Tibial nerve (tissue), 3 donors: ENCODE measurements at regions not wholly inside any gene's neighbourhood (a gene's known extent, or its start where the extent isn't known, plus 50 kb on each side); places are given as distances from the start of the nearest gene placed in this dataset.

Experiments used
- CTCF ChIP-seq, 5 experiments: fragments of 200-600 bp in 3 of 5; fragments of 450-650 bp in 2 of 5; sonication (generic) in 3 of 5; IDR thresholded peaks; one replicate each; pipeline ENCODE4 v1.5.1; 2016 to 2019; ENCODE audit warnings: antibody characterized with exemption in 5 of 5, mild to moderate bottlenecking in 3 of 5, moderate library complexity in 2 of 5
- POLR2A ChIP-seq, 2 donors: fragments of 450-650 bp; IDR thresholded peaks; one replicate each; pipeline ENCODE4 v1.6.1; 2017; ENCODE audit warnings: antibody characterized with exemption in 2 of 2, mild to moderate bottlenecking in 2 of 2, moderate library complexity in 2 of 2

- TF ChIP-seq CTCF (IDR thresholded peaks at IDR 0.05) (no peak), POLR2A (IDR thresholded peaks at IDR 0.05) (no peak)
Measured at GRCh38 chr11:112529071-112529470, 268.4 kb upstream of the PLET1 start.
